VCaP (cell line): ENCODE measurements at regions not wholly inside any gene's neighbourhood (a gene's known extent, or its start where the extent isn't known, plus 50 kb on each side); places are given as distances from the start of the nearest gene placed in this dataset.
"Not testable (repeated sequence)": the region's sequence is repeated elsewhere in the genome, so short reads cannot be mapped to it uniquely, and the experiment has no call there.

Experiments used
- H3K27ac ChIP-seq: fragments of 450-650 bp; 2 replicates; pipeline ENCODE4 v1.5.1; 2017
- TF ChIP-seq, protein P1 (sequence below): fragments of 450-650 bp; conservative IDR thresholded peaks from 2 replicates; pipeline ENCODE4 v1.5.1; 2017; ENCODE audit warnings: mild to moderate bottlenecking, moderate library complexity

DNA sequence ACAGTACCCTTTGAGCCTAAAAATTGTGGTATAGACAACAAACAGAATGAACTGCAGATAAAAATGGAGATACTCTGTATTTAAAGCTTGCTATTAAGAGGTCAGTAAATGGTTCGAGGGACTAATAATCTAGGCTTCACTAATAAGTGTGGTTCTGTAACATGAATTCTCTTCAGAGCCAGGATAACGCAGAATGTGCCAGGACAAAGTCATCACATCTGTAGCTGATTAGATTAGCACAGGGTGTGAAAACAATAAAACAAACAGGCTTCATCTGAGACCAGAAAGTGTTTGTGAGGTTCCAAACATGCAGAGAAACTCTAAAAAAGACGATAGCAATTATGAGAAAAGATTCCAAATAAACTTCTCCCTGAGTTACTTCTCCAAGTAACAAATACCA, 89.1 kb upstream of the LUZP2 start:
- H3K27ac ChIP-seq = no peak overlapping the region
- TF ChIP-seq, protein P1, sequence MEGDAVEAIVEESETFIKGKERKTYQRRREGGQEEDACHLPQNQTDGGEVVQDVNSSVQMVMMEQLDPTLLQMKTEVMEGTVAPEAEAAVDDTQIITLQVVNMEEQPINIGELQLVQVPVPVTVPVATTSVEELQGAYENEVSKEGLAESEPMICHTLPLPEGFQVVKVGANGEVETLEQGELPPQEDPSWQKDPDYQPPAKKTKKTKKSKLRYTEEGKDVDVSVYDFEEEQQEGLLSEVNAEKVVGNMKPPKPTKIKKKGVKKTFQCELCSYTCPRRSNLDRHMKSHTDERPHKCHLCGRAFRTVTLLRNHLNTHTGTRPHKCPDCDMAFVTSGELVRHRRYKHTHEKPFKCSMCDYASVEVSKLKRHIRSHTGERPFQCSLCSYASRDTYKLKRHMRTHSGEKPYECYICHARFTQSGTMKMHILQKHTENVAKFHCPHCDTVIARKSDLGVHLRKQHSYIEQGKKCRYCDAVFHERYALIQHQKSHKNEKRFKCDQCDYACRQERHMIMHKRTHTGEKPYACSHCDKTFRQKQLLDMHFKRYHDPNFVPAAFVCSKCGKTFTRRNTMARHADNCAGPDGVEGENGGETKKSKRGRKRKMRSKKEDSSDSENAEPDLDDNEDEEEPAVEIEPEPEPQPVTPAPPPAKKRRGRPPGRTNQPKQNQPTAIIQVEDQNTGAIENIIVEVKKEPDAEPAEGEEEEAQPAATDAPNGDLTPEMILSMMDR = no peak

DNA sequence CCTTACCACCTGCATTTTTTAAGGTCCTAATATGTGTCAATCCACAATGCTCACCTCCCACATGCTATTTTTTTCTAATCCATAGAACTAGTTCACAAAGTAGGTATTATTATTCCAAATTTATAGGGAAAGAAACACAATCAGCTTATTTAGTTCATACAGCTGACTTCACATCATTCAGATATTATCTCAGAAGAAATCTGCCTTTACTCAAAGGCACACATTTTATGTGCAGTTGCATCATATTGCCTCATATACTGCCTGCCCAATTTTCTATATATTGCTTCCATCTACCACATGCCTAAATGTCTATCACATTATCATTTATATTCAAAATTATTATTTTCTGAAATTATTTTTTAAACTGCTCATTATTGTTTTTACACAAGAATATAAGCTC, 88.7 kb upstream of the LUZP2 start:
- no peak overlapping the region for H3K27ac ChIP-seq
- TF ChIP-seq, protein P1 = no peak

DNA sequence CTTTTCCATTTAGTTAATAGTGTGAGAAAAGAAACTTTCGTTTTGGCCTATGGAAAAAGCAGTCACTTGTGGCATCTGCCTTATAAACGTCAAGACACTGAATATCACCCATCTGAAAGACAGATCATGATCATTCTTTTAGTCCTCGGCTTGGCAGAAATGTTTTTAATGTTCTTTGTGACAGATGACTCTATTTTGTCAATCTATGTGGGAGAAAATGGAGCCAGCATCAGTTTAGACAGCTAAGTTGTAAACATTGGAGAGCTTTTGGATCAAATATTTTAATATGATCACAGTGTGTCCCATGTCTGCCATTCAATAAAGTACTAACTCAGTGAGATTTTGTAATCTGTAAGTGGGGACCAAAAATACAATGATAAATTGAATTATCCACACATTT, 85.1 kb upstream of the LUZP2 start:
- H3K27ac ChIP-seq = no peak overlapping the region
- TF ChIP-seq, protein P1 = no peak

DNA sequence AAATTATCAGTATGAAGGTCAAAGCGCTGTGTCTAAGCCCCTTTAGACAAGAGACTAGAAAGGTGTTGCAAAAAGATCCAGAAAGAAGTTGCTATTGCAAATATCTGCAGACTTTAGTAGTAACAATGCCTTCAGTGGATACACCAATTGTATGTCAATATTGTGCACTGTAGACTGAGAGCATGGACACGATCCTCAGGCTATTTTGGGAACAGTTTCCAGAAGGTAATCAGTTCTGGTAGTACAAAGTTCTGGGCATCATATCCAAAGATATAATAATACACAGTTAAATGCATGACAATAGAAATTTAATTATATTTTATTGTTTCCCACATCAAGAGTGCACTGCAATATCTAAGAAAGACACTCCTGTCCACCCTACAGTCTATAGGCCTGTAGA, 84.1 kb upstream of the LUZP2 start:
- TF ChIP-seq, protein P1 = no peak
- no peak overlapping the region for H3K27ac ChIP-seq

DNA sequence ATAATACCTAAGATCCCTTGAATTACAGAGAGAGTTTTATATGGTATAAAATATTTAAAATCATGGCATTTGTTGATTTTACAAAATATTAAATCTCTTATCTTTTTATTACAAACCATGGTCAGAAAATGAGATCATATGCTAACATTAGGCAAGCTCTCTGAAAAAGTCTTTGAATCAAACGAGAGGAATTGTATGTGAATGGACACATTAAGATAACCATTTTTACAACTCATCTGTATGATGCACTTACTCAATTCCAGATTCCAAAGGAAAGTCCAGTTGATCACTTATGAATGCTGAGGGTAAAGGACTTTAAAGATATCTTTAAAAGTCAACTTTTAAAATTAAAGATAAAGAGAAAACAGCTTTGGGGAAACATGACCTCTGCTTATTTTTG, 83.5 kb upstream of the LUZP2 start:
- no peak overlapping the region for H3K27ac ChIP-seq
- TF ChIP-seq, protein P1 = no peak

DNA sequence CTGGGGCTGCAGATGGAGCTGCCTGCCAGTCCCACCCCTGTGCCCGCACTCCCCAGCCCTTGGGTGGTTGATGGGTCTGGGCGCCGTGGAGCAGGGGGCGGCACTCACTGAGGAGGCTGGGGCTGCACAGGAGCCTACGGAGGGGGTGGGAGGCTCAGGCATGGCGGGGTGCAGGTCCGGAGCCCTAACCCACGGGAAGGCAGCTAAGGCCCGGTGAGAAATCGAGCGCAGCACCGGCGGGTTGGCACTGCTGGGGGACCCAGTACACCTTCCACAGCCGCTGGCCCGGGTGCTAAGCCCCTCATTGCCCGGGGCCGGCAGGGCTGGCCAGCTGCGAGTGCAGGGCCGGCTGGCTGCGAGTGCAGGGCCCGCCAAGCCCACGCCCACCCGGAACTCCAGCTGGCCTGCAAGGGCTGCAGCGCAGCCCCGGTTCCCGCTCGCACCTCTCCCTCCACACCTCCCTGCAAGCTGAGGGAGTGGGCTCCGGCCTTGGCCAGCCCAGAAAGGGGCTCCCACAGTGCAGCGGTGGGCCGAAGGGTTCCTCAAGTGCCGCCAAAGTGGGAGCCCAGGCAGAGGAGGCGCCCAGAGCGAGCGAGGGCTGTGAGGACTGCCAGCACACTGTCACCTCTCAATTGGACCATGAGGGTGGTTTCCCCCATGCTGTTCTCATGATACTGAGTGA, 80.8 kb upstream of the LUZP2 start:
- not testable (repeated sequence) for H3K27ac ChIP-seq

DNA sequence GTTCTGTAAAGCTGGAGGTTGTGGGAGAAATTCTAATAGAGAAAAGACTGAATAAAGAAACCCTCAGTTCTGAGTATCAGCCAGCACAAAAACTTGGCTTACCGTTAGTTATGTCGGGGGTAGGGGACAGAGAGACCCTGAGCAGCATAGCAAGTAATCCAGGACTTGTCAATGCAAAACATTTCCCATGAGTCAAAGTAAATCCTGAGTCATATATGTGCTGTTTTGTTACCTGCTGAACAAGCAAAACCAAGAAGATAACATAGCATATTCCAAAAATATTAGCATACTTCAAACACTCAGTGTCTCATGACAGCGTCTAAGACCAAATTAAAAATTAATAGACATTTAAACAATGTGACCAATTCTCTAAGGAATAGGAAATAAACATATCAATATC, 75.1 kb upstream of the LUZP2 start:
- TF ChIP-seq, protein P1 = no peak
- no peak overlapping the region for H3K27ac ChIP-seq

DNA sequence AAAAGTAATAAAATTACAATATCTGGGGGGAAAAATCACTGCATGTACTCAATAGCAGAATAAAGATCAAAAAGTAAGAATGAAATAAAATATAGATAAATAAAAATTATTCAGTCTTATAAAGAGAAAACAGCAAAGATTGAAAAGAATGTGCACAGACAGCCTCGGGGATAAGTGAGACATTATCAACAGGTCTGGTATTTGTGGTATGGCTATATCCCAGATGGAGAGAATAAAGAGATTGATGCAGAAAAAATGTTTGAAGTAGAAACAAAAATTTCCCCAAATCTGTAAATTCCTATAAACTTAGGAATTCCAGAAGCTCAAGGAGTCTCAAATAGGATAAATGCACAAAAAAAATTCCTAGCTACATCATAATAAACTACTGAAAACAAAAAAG, 74.5 kb upstream of the LUZP2 start:
- TF ChIP-seq, protein P1 = no peak
- no peak overlapping the region for H3K27ac ChIP-seq
